GM23338 (cell line): ENCODE measurements at regions not wholly inside any gene's neighbourhood (a gene's known extent, or its start where the extent isn't known, plus 50 kb on each side); places are given as distances from the start of the nearest gene placed in this dataset.

ENCODE experiments used
- CREB1 ChIP-seq: fragments of 250-450 bp; sonication (Bioruptor Pico); IDR thresholded peaks from 2 replicates; pipeline ENCODE4 v1.5.0; 2020; ENCODE audit warnings: low read depth, mild to moderate bottlenecking, moderate library complexity
- CTCF ChIP-seq, 2 experiments: fragments of 200-600 bp in 1 of 2; sonication (generic) in 1 of 2; conservative IDR thresholded peaks; 2 replicates each; pipeline versions ENCODE4 v1.5.1 to v1.6.1; 2016 to 2017; ENCODE audit warnings: antibody characterized with exemption in 2 of 2, low read depth in 2 of 2, mild to moderate bottlenecking in 2 of 2, moderate library complexity in 1 of 2
- EZH2 ChIP-seq: fragments of 200-600 bp; sonication (generic); IDR thresholded peaks from one replicate; pipeline ENCODE4 v1.8.0; 2017; ENCODE audit warnings: antibody characterized with exemption, mild to moderate bottlenecking, low read depth; ENCODE audit not compliant: unreplicated experiment
- EZH2phosphoT487 ChIP-seq: fragments of 200-600 bp; sonication (generic); IDR thresholded peaks from one replicate; pipeline ENCODE4 v1.8.1; 2018; ENCODE audit warnings: antibody characterized with exemption; ENCODE audit not compliant: unreplicated experiment
- JUNB ChIP-seq: IDR thresholded peaks from one replicate; pipeline ENCODE4 v1.6.1; 2016; ENCODE audit warnings: antibody characterized with exemption; ENCODE audit not compliant: unreplicated experiment
- POLR2AphosphoS5 ChIP-seq: IDR thresholded peaks from 2 replicates; pipeline ENCODE4 v1.6.1; 2016; ENCODE audit warnings: antibody characterized with exemption, low read depth
- REST ChIP-seq: IDR thresholded peaks from one replicate; pipeline ENCODE4 v1.6.1; 2018; ENCODE audit warnings: antibody characterized with exemption; ENCODE audit not compliant: unreplicated experiment
- ZNF114 ChIP-seq: fragments of 250-450 bp; sonication (Bioruptor Pico); IDR thresholded peaks from 2 replicates; pipeline ENCODE4 v1.5.0; 2020; ENCODE audit warnings: mild to moderate bottlenecking, moderate library complexity
- ZNF331 ChIP-seq: fragments of 250-450 bp; sonication (Bioruptor Pico); IDR thresholded peaks from 2 replicates; pipeline ENCODE4 v1.5.0; 2020; ENCODE audit warnings: low read depth, mild to moderate bottlenecking, moderate library complexity
- TF ChIP-seq, protein P1 (sequence below): IDR thresholded peaks from 2 replicates; pipeline ENCODE4 v1.6.1; 2016; ENCODE audit warnings: antibody characterized with exemption
- TF ChIP-seq, protein P2 (sequence below): fragments of 250-450 bp; sonication (Bioruptor Pico); IDR thresholded peaks from 2 replicates; pipeline ENCODE4 v1.5.0; 2020; ENCODE audit warnings: mild to moderate bottlenecking, moderate library complexity

- TF ChIP-seq REST (no peak), CTCF (conservative IDR thresholded peaks at IDR 0.05; ENCODE audit: low read depth in 2 of 2) (no peak), EZH2 (no peak), CREB1 (CRISPR knock-in tag) (no peak), POLR2AphosphoS5 (no peak), EZH2phosphoT487 (no peak), ZNF331 (CRISPR knock-in tag) (no peak), ZNF114 (CRISPR knock-in tag) (no peak), JUNB (no peak)
- TF ChIP-seq, protein P1, sequence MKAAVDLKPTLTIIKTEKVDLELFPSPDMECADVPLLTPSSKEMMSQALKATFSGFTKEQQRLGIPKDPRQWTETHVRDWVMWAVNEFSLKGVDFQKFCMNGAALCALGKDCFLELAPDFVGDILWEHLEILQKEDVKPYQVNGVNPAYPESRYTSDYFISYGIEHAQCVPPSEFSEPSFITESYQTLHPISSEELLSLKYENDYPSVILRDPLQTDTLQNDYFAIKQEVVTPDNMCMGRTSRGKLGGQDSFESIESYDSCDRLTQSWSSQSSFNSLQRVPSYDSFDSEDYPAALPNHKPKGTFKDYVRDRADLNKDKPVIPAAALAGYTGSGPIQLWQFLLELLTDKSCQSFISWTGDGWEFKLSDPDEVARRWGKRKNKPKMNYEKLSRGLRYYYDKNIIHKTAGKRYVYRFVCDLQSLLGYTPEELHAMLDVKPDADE: no peak
- TF ChIP-seq, protein P2, sequence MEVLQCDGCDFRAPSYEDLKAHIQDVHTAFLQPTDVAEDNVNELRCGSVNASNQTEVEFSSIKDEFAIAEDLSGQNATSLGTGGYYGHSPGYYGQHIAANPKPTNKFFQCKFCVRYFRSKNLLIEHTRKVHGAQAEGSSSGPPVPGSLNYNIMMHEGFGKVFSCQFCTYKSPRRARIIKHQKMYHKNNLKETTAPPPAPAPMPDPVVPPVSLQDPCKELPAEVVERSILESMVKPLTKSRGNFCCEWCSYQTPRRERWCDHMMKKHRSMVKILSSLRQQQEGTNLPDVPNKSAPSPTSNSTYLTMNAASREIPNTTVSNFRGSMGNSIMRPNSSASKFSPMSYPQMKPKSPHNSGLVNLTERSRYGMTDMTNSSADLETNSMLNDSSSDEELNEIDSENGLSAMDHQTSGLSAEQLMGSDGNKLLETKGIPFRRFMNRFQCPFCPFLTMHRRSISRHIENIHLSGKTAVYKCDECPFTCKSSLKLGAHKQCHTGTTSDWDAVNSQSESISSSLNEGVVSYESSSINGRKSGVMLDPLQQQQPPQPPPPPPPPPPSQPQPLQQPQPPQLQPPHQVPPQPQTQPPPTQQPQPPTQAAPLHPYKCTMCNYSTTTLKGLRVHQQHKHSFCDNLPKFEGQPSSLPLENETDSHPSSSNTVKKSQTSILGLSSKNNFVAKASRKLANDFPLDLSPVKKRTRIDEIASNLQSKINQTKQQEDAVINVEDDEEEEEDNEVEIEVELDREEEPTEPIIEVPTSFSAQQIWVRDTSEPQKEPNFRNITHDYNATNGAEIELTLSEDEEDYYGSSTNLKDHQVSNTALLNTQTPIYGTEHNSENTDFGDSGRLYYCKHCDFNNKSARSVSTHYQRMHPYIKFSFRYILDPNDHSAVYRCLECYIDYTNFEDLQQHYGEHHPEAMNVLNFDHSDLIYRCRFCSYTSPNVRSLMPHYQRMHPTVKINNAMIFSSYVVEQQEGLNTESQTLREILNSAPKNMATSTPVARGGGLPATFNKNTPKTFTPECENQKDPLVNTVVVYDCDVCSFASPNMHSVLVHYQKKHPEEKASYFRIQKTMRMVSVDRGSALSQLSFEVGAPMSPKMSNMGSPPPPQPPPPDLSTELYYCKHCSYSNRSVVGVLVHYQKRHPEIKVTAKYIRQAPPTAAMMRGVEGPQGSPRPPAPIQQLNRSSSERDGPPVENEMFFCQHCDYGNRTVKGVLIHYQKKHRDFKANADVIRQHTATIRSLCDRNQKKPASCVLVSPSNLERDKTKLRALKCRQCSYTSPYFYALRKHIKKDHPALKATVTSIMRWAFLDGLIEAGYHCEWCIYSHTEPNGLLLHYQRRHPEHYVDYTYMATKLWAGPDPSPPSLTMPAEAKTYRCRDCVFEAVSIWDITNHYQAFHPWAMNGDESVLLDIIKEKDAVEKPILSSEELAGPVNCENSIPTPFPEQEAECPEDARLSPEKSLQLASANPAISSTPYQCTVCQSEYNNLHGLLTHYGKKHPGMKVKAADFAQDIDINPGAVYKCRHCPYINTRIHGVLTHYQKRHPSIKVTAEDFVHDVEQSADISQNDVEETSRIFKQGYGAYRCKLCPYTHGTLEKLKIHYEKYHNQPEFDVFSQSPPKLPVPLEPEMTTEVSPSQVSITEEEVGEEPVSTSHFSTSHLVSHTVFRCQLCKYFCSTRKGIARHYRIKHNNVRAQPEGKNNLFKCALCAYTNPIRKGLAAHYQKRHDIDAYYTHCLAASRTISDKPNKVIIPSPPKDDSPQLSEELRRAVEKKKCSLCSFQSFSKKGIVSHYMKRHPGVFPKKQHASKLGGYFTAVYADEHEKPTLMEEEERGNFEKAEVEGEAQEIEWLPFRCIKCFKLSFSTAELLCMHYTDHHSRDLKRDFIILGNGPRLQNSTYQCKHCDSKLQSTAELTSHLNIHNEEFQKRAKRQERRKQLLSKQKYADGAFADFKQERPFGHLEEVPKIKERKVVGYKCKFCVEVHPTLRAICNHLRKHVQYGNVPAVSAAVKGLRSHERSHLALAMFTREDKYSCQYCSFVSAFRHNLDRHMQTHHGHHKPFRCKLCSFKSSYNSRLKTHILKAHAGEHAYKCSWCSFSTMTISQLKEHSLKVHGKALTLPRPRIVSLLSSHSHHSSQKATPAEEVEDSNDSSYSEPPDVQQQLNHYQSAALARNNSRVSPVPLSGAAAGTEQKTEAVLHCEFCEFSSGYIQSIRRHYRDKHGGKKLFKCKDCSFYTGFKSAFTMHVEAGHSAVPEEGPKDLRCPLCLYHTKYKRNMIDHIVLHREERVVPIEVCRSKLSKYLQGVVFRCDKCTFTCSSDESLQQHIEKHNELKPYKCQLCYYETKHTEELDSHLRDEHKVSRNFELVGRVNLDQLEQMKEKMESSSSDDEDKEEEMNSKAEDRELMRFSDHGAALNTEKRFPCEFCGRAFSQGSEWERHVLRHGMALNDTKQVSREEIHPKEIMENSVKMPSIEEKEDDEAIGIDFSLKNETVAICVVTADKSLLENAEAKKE (CRISPR knock-in tag): no peak
Observed at GRCh38 chr5:10920400-10920799, 159.4 kb upstream of the DAP start.
